Colonic mucosa (tissue), 4 donors: ENCODE measurements at regions not wholly inside any gene's neighbourhood (a gene's known extent, or its start where the extent isn't known, plus 50 kb on each side); places are given as distances from the start of the nearest gene placed in this dataset.
A peak's percentile ranks its signal among the peaks of the same experiment; 100 is the strongest.

Experiments used
- DNase-seq: peaks from one replicate; pipeline ENCODE4 v3.0.0-alpha.2; 2020
- H3K27ac ChIP-seq: fragments of 200-600 bp; one replicate; pipeline ENCODE4 v1.8.0; 2021
- H3K27me3 ChIP-seq: fragments of 200-600 bp; one replicate; pipeline ENCODE4 v1.8.0; 2021
- H3K36me3 ChIP-seq: fragments of 200-600 bp; one replicate; pipeline ENCODE4 v1.8.0; 2021
- H3K4me1 ChIP-seq: fragments of 200-600 bp; one replicate; pipeline ENCODE4 v1.8.0; 2021; ENCODE audit warnings: mild to moderate bottlenecking
- H3K4me3 ChIP-seq: fragments of 200-600 bp; one replicate; pipeline ENCODE4 v1.8.0; 2021
- H3K9ac ChIP-seq, 2 donors: one replicate each; pipeline ENCODE4 v1.7.0; 2013; ENCODE audit warnings: control low read depth in 2 of 2, low read depth in 2 of 2, low read length in 2 of 2
- H3K9me3 ChIP-seq: fragments of 200-600 bp; one replicate; pipeline ENCODE4 v1.8.0; 2021
- intact Hi-C: fragments of 100-400 bp; cut with DNase I; formaldehyde crosslinking; loops from one replicate; pipeline ENCODE4 v1.14.1; 2022
- TF ChIP-seq, protein P1 (sequence below): fragments of 200-600 bp; IDR thresholded peaks from one replicate; pipeline ENCODE4 v1.8.0; 2022; ENCODE audit warnings: antibody characterized with exemption, mild to moderate bottlenecking
- donor health status: healthy.
- donor health status: DM: no; HTN: no; CAD: no.
- donor health status: DM: no; HTN: no; CAD: no.

- Histone ChIP-seq H3K4me1 (no peaks in the 10 kb centered on the region), H3K4me3 (no peak overlapping the region), H3K9ac (no peak overlapping the region), H3K27me3 (no peaks in the 10 kb centered on the region), H3K27ac (no peak overlapping the region), H3K9me3 (no peaks in the 10 kb centered on the region), H3K36me3 (no peaks in the 10 kb centered on the region)
- no peak for DNase-seq
- intact Hi-C loops: no loop called here
- TF ChIP-seq, protein P1, sequence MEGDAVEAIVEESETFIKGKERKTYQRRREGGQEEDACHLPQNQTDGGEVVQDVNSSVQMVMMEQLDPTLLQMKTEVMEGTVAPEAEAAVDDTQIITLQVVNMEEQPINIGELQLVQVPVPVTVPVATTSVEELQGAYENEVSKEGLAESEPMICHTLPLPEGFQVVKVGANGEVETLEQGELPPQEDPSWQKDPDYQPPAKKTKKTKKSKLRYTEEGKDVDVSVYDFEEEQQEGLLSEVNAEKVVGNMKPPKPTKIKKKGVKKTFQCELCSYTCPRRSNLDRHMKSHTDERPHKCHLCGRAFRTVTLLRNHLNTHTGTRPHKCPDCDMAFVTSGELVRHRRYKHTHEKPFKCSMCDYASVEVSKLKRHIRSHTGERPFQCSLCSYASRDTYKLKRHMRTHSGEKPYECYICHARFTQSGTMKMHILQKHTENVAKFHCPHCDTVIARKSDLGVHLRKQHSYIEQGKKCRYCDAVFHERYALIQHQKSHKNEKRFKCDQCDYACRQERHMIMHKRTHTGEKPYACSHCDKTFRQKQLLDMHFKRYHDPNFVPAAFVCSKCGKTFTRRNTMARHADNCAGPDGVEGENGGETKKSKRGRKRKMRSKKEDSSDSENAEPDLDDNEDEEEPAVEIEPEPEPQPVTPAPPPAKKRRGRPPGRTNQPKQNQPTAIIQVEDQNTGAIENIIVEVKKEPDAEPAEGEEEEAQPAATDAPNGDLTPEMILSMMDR: no peak
Observed at GRCh38 chr5:124901081-124901480, 154.6 kb upstream of the ZNF608 start.

DNA sequence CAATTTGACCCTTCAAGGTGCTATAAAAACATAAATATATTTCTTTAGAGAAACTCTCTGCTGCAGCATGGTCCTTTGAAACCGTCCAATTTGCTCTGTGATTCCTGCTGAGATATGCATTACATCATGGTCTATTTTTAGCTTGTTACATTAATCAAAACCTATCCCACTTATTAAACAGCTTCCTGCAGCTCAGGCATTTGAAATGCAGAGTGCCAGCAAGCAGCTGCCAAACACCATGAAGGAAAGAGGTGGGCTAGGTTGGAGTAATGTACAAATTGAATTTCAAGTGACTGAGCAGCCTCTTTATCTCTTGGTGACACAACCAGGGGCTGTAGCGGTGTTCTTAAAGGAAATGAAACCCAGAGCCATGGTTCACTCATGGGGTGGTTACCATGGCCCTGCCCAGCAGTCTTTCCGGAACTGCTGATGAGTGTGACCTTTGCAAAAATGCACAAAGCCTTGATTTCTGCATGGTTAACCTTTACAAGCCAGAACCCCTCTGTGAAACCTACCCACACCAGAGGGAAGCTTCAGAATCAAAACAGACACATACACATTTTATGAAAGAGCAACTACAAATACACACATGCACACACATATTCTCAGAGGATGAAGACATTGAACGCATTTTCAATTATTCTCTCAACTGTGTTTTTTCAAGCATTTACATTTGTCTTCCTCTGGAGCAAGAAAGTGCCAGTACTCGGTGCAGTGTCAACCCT, 155.8 kb upstream of the ZNF608 start:
- no peak overlapping the region for H3K27ac ChIP-seq
- no peak overlapping the region for H3K9ac ChIP-seq
- H3K9me3 ChIP-seq: no peaks in the 10 kb centered on the region
- H3K4me3 ChIP-seq: no peak overlapping the region
- H3K36me3 ChIP-seq: no peaks in the 10 kb centered on the region
- no peaks in the 10 kb centered on the region for H3K27me3 ChIP-seq
- TF ChIP-seq, protein P1: no peak
- DNase-seq: no peak
- intact Hi-C loops: no loop called here
- H3K4me1 ChIP-seq: peaks cover 4% of the 10 kb centered on the region

DNA sequence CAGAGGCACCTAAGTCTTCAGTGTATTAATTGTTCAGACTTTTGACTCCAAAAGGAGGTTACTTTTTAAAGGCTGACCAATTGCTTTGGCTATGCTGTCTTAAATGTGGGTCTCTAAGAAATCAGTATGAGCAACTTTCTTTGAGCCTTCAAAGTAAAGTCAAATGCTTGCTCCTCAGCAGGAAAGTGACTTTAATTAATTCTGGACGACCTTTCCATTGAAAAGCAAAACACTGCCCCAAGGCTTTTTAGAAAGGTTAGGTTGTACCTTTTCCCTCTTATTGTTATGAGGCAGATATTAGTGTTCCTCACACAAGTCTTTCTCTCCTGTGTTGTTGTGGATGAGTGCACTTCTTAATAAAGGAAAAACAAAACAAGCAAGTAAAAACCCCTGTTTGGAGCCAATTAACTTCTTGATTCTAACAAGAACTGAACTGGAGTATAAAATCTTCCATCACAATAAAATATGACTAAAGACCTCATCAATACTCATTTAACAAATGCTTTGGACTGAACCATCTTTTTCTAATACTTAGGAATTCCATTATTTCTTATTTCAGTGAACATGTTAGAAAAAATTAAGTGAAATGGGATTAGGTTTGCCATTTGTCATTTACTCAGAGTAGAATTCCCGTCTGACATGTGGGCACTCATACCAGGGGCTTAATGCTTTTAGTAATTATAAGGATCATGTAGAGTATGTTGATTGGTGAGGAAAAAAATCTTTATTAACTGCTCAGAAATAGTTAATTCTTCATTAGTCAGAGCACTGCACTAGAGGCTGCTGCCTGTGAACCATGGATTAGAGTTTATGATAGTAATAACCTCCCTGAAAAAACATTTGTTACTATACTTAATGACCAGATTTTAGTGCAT, 159.1 kb upstream of the ZNF608 start:
- Histone ChIP-seq H3K9me3 (no peaks in the 10 kb centered on the region), H3K9ac (no peak overlapping the region), H3K4me1 (peaks cover 7% of the 10 kb centered on the region), H3K36me3 (no peaks in the 10 kb centered on the region), H3K27me3 (no peaks in the 10 kb centered on the region), H3K4me3 (no peak overlapping the region), H3K27ac (no peak overlapping the region)
- TF ChIP-seq, protein P1: no peak
- no peak for DNase-seq
- intact Hi-C loops: no loop called here

DNA sequence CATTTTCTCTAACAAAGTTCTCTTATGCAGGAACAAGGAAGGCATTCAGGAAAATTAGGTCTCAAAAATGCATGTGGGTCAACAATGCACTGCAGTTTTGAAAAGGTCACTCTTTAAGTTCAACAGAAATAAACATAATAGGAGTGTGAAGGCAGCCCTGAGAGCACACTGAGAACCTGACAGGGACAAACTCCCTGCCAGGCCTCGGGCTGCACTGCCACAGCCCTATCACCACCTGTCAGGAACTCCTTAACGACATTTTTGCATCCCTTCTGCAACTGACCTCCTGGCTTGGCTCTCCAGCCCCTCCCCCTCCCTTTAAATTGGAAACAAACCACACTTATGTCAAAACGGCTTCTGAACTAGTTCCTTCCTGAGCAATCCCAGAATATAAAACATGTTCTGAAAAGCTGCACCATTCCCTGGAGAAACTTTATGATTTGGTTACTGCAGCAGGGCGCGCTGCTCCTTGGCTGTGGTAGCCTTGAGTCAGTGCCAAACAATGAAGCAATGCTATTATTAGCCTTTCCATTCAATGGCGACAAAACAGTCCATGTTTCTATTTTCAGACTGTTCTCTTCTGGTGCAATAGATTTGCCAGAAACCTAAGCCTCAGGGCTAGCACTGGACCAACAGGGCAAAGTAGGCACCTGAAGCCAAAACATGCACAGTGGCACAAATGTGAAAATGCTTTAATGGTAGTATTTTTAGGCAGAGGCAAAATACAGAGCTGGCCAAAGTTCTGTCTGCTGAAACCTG, 160.1 kb upstream of the ZNF608 start:
- TF ChIP-seq, protein P1: no peak
- Histone ChIP-seq H3K27ac (peak overlapping the region; percentile 45), H3K27me3 (no peaks in the 10 kb centered on the region), H3K36me3 (no peaks in the 10 kb centered on the region), H3K4me3 (no peak overlapping the region), H3K4me1 (peaks cover 7% of the 10 kb centered on the region), H3K9me3 (no peaks in the 10 kb centered on the region), H3K9ac (peak overlapping the region in 1 of 2 donors; percentile 42)
- DNase-seq: peak; percentile 67
- intact Hi-C loops: no loop called here

DNA sequence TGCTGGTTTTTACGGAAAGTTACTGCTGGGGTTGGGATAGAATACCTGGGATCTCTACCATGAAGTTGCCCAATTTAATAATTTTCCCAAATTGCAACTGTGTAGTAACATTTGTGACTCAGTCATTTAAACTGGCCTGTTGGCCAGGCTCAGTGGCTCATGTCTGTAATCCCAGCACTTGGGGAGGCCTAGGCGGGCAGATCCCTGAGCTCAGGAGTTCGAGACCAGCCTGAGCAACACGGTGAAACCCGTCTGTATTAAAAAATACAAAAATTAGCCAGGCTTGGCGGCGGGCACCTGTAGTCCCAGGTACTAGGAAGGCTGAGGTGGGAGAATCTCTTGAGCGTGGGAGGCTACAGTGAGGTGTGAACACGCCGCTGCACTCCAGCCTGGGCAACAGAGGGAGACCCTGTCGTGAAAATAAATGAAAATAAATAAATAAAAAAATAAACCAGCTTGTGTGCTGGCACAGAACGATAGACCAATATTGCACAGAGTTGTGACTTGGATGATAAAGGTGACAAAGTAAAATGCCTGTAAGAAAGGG, 160.7 kb upstream of the ZNF608 start:
- Histone ChIP-seq H3K9ac (no peak overlapping the region), H3K4me3 (no peak overlapping the region), H3K27ac (peak overlapping the region; percentile 45), H3K27me3 (no peaks in the 10 kb centered on the region), H3K4me1 (peaks cover 7% of the 10 kb centered on the region), H3K9me3 (no peaks in the 10 kb centered on the region), H3K36me3 (no peaks in the 10 kb centered on the region)
- TF ChIP-seq, protein P1: no peak
- no peak for DNase-seq
- intact Hi-C loops: no loop called here
